Activated CD4-positive, alpha-beta T cell treated with anti-CD3 and anti-CD28 coated beads for 48 hours (primary cell): ENCODE measurements at regions not wholly inside any gene's neighbourhood (a gene's known extent, or its start where the extent isn't known, plus 50 kb on each side); places are given as distances from the start of the nearest gene placed in this dataset.

Experiments used
- DNase-seq: peaks from one replicate; pipeline ENCODE4 v3.0.0-alpha.2; 2020

- no peak for DNase-seq
Measured at GRCh38 chr6:79763301-79763700, 132.2 kb downstream of the SH3BGRL2 start.

DNA sequence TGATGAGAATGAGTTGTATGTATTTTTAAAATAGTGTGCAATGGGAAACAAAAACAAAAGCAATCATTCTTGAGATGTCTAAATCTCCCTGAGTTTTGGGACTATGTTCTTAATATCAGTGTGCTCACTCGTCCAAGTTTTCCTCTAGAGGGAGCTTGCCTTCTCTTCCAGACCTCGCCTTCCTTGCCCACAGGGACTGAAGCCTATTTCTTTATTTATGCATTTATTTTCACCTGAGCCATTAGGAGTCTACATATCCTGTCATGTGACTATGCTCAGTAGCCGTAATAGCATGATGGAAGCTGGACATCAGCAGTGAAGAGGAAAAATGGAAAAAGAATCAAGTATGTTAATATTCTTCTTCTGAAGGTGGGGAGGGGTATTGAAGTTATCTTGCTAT is 131.2 kb downstream of the SH3BGRL2 start:
- no peak for DNase-seq

- DNase-seq = no peak
Measured at GRCh38 chr6:79756496-79756895, 125.4 kb downstream of the SH3BGRL2 start.

- no peak for DNase-seq
Measured at GRCh38 chr6:79755967-79756366, 124.8 kb downstream of the SH3BGRL2 start.
